MCF 10A (cell line): ENCODE measurements at regions not wholly inside any gene's neighbourhood (a gene's known extent, or its start where the extent isn't known, plus 50 kb on each side); places are given as distances from the start of the nearest gene placed in this dataset.

Experiments used
- BruUV-seq: library from RNA; stranded (reverse); fragments of 400-500 nt; replicated peaks from 2 replicates; lab custom pipeline; 2021; lab: Mats Ljungman, UMichigan
- CTCF ChIA-PET: fragments of 300-600 bp; sonication (Branson Sonifier 250); formaldehyde crosslinking; extraction: SDS; loops from one replicate; lab custom pipeline; 2021; ENCODE audit warnings: antibody characterized with exemption, inconsistent platforms; lab: Yijun Ruan, JAX
- POLR2A ChIA-PET: fragments of 300-600, 350-650 bp; sonication (Branson Sonifier 250); formaldehyde crosslinking; extraction: SDS; loops from one replicate; lab custom pipeline; 2020; ENCODE audit warnings: antibody characterized with exemption, inconsistent platforms; lab: Yijun Ruan, JAX
- DNase-seq: peaks from one replicate; pipeline ENCODE4 v3.0.0-alpha.2; 2018; ENCODE audit not compliant: unreplicated experiment
- H3K27ac Mint-ChIP-seq: one replicate; pipeline ENCODE4 v1.8.0; 2022; ENCODE audit warnings: mild to moderate bottlenecking, low read depth, mixed read lengths; ENCODE audit not compliant: unreplicated experiment
- H3K27me3 Mint-ChIP-seq: one replicate; pipeline ENCODE4 v1.8.0; 2022; ENCODE audit warnings: mixed read lengths; ENCODE audit not compliant: insufficient read depth, unreplicated experiment
- H3K36me3 Mint-ChIP-seq: one replicate; pipeline ENCODE4 v1.8.0; 2022; ENCODE audit warnings: mild to moderate bottlenecking, moderate library complexity, mixed read lengths; ENCODE audit not compliant: insufficient read depth, unreplicated experiment
- H3K4me1 Mint-ChIP-seq: one replicate; pipeline ENCODE4 v1.8.0; 2022; ENCODE audit warnings: mixed read lengths; ENCODE audit not compliant: insufficient read depth, unreplicated experiment
- H3K4me3 Mint-ChIP-seq: one replicate; pipeline ENCODE4 v1.8.0; 2022; ENCODE audit warnings: mild to moderate bottlenecking, moderate library complexity, mixed read lengths; ENCODE audit not compliant: unreplicated experiment
- H3K9me3 Mint-ChIP-seq: one replicate; pipeline ENCODE4 v1.8.0; 2022; ENCODE audit warnings: mixed read lengths; ENCODE audit not compliant: unreplicated experiment
- intact Hi-C: fragments of 100-400 bp; cut with micrococcal nuclease; formaldehyde crosslinking; loops from 2 replicates; pipeline ENCODE4 v1.14.1; 2022
- TF ChIP-seq, protein P1 (sequence below): fragments of 200-600 bp; IDR thresholded peaks from one replicate; pipeline ENCODE4 v1.8.0; 2022; ENCODE audit warnings: antibody characterized with exemption, mild to moderate bottlenecking; ENCODE audit not compliant: unreplicated experiment

DNA sequence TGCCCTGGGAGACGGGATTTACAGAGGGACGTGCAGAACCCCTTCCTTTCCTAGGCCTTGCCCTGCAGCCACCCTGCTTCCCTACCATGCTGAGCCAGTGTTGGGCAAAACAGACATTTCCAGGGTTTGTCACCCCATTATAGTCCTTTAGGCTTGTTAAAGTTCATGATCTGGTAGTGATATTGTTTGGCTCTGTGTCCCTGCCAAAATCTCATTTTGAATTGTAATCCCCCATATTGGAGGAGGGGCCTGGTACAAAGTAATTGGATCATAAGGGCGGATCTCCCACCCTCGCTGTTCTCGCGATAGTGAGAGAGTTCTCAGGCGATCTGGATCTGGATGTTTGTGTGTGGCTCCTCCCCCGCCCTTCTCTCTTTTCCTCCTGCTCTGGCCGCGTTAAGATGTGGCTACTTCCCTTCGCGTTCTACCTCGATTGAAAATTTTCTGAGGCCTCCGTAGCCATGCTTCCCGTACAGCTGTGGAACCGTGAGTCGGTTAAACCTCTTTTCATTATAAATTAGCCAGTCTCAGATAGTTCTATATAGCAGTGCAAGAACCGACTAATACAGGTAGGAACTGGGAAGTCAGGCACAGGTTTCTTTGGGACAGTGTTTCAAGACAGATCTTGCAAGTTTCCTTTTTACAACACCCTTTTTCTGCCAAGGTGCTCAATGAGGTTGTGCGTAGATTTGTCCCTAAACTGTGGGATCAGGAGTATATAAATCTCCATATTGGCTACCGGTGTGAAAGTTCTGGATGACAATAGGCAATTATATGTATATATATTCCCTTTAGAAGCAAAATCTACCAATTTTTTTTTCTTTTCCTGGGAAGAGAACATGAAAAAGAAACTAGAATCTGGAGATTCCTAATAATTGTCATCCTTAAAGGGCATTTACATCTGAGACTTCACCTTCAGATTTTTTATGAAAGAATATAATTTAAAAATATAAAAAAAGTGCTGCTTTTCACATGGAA lies 152.1 kb downstream of the SAMD5 start:
- DNase-seq, result no peak
- H3K27ac Mint-ChIP-seq, result no peak overlapping the region
- no peak overlapping the region for H3K4me3 Mint-ChIP-seq
- no TSS peak for BruUV-seq
- no peaks in the 10 kb centered on the region for H3K4me1 Mint-ChIP-seq
- TF ChIP-seq, protein P1, sequence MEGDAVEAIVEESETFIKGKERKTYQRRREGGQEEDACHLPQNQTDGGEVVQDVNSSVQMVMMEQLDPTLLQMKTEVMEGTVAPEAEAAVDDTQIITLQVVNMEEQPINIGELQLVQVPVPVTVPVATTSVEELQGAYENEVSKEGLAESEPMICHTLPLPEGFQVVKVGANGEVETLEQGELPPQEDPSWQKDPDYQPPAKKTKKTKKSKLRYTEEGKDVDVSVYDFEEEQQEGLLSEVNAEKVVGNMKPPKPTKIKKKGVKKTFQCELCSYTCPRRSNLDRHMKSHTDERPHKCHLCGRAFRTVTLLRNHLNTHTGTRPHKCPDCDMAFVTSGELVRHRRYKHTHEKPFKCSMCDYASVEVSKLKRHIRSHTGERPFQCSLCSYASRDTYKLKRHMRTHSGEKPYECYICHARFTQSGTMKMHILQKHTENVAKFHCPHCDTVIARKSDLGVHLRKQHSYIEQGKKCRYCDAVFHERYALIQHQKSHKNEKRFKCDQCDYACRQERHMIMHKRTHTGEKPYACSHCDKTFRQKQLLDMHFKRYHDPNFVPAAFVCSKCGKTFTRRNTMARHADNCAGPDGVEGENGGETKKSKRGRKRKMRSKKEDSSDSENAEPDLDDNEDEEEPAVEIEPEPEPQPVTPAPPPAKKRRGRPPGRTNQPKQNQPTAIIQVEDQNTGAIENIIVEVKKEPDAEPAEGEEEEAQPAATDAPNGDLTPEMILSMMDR, result no peak
- intact Hi-C loops, result no loop called here
- H3K36me3 Mint-ChIP-seq, result no peaks in the 10 kb centered on the region
- no peaks in the 10 kb centered on the region for H3K27me3 Mint-ChIP-seq
- ChIA-PET POLR2A (interaction anchor here (0.9 kb wide), 1 partner anchor 147 kb away, joined by 4 read pairs; no protein-coding TSS in a partner anchor), CTCF (no interaction called here)
- no peaks in the 10 kb centered on the region for H3K9me3 Mint-ChIP-seq

DNA sequence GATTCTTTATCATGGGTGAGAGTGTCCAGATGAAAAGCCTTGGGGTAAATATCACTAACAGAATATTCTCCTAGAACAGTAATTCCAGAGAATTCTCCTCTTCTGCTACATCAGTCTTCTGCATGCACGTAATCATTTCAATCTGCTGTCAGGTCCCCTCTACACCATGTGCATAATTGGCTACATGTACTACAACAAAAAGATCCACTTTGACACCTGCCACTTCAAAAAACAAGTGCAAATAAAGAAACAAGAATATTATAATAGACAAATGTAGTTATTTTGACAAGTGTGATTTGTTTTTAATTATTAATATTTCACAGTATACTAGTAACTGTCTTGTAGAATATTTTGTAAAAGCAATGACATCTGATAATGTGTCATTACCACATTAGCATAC lies 154.2 kb downstream of the SAMD5 start:
- ChIA-PET POLR2A (interaction anchor here (0.5 to 0.6 kb wide), 2 partner anchors 115 to 260 kb away, joined by 3 to 4 read pairs; no protein-coding TSS in a partner anchor), CTCF (no interaction called here)
- TF ChIP-seq, protein P1, result no peak
- DNase-seq, result no peak
- H3K36me3 Mint-ChIP-seq, result no peaks in the 10 kb centered on the region
- intact Hi-C loops, result no loop called here
- H3K4me1 Mint-ChIP-seq, result no peaks in the 10 kb centered on the region
- H3K9me3 Mint-ChIP-seq, result no peaks in the 10 kb centered on the region
- H3K4me3 Mint-ChIP-seq, result no peak overlapping the region
- BruUV-seq, result no TSS peak
- no peak overlapping the region for H3K27ac Mint-ChIP-seq
- H3K27me3 Mint-ChIP-seq, result no peaks in the 10 kb centered on the region

DNA sequence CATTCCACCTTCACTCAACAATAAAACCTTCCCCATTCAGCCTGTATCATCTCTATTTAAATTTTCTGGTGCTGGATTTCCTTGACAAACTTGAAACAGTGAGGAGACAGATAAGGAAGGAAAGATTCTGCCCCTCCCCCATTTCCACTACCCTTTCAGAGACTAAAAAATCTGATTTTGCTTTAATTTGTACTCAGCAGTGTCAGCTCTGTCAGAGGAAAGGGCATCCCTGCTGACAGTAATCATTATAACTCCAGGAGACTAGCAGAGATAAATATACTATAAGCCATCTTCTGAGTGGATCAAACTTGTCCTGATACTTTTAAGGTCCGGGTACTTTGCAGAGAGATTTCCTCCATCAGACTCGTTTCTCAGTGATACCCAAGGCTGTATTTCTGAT lies 155.6 kb downstream of the SAMD5 start:
- H3K9me3 Mint-ChIP-seq, result no peaks in the 10 kb centered on the region
- no peak overlapping the region for H3K27ac Mint-ChIP-seq
- ChIA-PET CTCF (no interaction called here), POLR2A (no interaction called here)
- H3K4me3 Mint-ChIP-seq, result no peak overlapping the region
- intact Hi-C loops, result no loop called here
- no peaks in the 10 kb centered on the region for H3K4me1 Mint-ChIP-seq
- no TSS peak for BruUV-seq
- H3K27me3 Mint-ChIP-seq, result no peaks in the 10 kb centered on the region
- H3K36me3 Mint-ChIP-seq, result no peaks in the 10 kb centered on the region
- DNase-seq, result no peak
- TF ChIP-seq, protein P1, result no peak

DNA sequence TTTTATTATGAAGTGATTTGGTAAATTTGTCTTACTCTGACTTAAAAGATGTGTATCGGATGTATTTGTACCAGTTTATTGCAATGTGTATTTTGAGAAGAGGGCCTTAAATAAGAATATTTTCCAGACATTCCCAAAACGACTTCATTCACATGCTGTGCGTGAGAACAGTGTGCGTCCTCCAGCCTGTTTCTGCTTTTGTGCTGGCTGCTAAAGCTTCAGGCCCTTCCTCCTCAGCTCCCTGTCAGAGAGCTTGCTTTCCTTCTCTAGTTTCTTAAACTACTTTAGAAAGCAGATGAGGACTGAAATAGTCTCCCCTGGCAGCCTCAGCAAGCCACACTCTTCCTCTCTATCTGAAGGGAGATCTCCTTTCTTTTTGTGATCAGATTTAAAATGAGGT lies 157.8 kb downstream of the SAMD5 start:
- intact Hi-C loops, result no loop called here
- ChIA-PET POLR2A (no interaction called here), CTCF (interaction anchor here (0.5 to 1.2 kb wide), 3 partner anchors 9 to 187 kb away, joined by 3 read pairs; no protein-coding TSS in a partner anchor)
- Mint-ChIP-seq H3K27me3 (no peaks in the 10 kb centered on the region), H3K4me3 (no peak overlapping the region), H3K36me3 (no peaks in the 10 kb centered on the region), H3K4me1 (no peaks in the 10 kb centered on the region), H3K27ac (no peak overlapping the region), H3K9me3 (peaks cover 18% of the 10 kb centered on the region)
- TF ChIP-seq, protein P1, result no peak
- no TSS peak for BruUV-seq
- no peak for DNase-seq
